ENCODE measurements at regions not wholly inside any gene's neighbourhood (a gene's known extent, or its start where the extent isn't known, plus 50 kb on each side); places are given as distances from the start of the nearest gene placed in this dataset.

DNA sequence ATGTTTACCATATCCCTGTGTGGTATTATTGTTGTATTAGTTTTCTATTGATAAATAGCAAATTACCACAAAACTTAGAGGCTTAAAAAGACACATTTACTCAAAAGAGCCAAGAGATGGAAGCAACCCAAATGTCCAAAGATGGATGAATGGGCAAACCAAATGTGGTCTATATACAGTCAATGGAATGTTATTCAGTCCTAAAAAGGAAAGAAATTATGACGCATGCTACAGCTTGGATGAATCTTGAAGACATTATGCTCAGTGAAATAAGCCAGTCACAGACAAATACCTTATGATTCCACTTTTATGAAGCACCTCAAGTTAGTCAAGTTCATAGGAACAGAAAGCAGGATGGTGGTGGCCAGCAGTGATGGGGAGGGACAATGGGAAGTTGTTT, 144.7 kb downstream of the QDPR start:
- WGBS: 100% methylated on average over 1 of the region's 1 CpG
- Histone ChIP-seq H3K4me1 (replicated peaks) (no peaks in the 10 kb centered on the region), H3K27me3 (replicated peaks; ENCODE audit: insufficient read depth) (no peaks in the 10 kb centered on the region), H3K27ac (no peak overlapping the region), H3K36me3 (no peaks in the 10 kb centered on the region), H3K4me3 (no peak overlapping the region), H3K9me3 (no peaks in the 10 kb centered on the region)
- DNase-seq (ENCODE audit: low spot score): no peak
- intact Hi-C loops (cut with DNase I): no loop called here
- TF ChIP-seq, protein P1, sequence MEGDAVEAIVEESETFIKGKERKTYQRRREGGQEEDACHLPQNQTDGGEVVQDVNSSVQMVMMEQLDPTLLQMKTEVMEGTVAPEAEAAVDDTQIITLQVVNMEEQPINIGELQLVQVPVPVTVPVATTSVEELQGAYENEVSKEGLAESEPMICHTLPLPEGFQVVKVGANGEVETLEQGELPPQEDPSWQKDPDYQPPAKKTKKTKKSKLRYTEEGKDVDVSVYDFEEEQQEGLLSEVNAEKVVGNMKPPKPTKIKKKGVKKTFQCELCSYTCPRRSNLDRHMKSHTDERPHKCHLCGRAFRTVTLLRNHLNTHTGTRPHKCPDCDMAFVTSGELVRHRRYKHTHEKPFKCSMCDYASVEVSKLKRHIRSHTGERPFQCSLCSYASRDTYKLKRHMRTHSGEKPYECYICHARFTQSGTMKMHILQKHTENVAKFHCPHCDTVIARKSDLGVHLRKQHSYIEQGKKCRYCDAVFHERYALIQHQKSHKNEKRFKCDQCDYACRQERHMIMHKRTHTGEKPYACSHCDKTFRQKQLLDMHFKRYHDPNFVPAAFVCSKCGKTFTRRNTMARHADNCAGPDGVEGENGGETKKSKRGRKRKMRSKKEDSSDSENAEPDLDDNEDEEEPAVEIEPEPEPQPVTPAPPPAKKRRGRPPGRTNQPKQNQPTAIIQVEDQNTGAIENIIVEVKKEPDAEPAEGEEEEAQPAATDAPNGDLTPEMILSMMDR (IDR thresholded peaks at IDR 0.05): no peak
- TF ChIP-seq POLR2AphosphoS5 (IDR thresholded peaks at IDR 0.05) (no peak), POLR2A (IDR thresholded peaks at IDR 0.05) (no peak)

DNA sequence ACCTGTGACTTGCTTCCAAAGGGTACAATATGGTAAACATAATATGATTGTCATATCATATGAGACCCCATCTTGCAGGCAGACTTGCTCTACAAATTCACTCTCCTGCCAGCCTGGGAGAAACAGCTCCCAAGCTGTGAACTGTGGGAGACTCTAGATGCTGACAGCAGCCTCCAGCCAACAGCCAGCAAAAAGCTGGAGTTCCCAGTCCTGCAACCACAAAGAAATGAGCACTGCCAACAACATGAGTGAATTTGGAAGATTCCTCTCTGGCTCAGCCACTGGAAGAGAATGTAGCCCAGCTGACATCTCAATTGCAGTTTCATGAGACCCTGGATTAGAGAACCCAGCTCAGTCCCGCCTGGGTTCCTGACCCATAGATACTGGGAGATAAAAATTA, 145.4 kb downstream of the QDPR start:
- H3K4me1 ChIP-seq (replicated peaks): no peaks in the 10 kb centered on the region
- no peaks in the 10 kb centered on the region for H3K36me3 ChIP-seq
- no peak overlapping the region for H3K27ac ChIP-seq
- WGBS: 47% methylated on average over 1 of the region's 1 CpG
- no peak for DNase-seq (ENCODE audit: low spot score)
- TF ChIP-seq POLR2AphosphoS5 (IDR thresholded peaks at IDR 0.05) (no peak), POLR2A (IDR thresholded peaks at IDR 0.05) (no peak)
- TF ChIP-seq, protein P1 (IDR thresholded peaks at IDR 0.05): no peak
- intact Hi-C loops (cut with DNase I): no loop called here
- no peaks in the 10 kb centered on the region for H3K27me3 ChIP-seq (replicated peaks; ENCODE audit: insufficient read depth)
- H3K9me3 ChIP-seq: no peaks in the 10 kb centered on the region
- H3K4me3 ChIP-seq: no peak overlapping the region

DNA sequence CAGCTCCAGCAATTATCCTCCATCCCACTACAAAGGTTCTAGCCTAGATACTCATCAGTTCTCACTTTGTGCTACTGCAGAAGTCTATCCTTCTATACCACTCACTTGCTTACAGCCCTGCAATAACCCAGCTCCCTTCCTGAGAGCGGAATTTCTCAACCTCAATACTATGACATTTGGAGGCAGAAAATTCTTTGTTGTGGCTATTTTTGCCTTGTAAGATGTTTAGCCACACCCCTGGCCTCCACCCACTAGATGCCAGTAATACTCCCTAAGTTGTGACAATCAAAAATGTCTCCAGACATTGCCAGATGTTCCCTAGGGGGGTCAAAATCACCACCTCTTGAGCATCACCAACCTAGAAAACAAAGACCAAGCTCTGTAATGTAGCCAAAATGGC, 149.5 kb downstream of the QDPR start:
- Histone ChIP-seq H3K36me3 (no peaks in the 10 kb centered on the region), H3K4me3 (no peak overlapping the region), H3K9me3 (no peaks in the 10 kb centered on the region), H3K4me1 (replicated peaks) (no peaks in the 10 kb centered on the region), H3K27ac (no peak overlapping the region), H3K27me3 (replicated peaks; ENCODE audit: insufficient read depth) (no peaks in the 10 kb centered on the region)
- WGBS: 97% methylated on average over 1 of the region's 1 CpG
- intact Hi-C loops (cut with DNase I): no loop called here
- DNase-seq (ENCODE audit: low spot score): no peak
- TF ChIP-seq POLR2A (IDR thresholded peaks at IDR 0.05): no peak
- TF ChIP-seq, protein P1 (IDR thresholded peaks at IDR 0.05): no peak
- TF ChIP-seq POLR2AphosphoS5 (IDR thresholded peaks at IDR 0.05): no peak

DNA sequence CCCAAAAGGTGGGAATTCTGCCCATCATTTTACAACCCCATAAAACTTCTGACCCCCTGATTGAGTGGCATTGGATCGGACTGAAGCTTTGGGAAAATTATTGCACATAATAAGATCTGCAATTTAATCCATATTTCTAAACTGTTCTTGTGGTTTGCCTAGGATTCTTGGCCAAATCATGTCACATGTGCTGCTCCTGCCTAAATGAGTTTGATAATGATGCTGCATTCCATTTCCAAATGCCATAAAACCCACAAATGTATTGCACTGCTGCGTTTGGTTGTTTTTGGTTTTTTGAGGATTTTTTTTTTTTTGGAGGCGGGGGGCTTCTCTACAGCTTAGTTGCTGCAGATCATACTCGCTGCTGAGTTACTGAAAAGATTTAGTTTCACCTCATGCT, 153.6 kb downstream of the QDPR start:
- no peaks in the 10 kb centered on the region for H3K4me1 ChIP-seq (replicated peaks)
- H3K36me3 ChIP-seq: no peaks in the 10 kb centered on the region
- no peak for TF ChIP-seq POLR2AphosphoS5 (IDR thresholded peaks at IDR 0.05)
- TF ChIP-seq POLR2A (IDR thresholded peaks at IDR 0.05): no peak
- H3K27me3 ChIP-seq (replicated peaks; ENCODE audit: insufficient read depth): no peaks in the 10 kb centered on the region
- intact Hi-C loops (cut with DNase I): no loop called here
- 86% methylated on average over 4 of the region's 4 CpGs for WGBS
- H3K9me3 ChIP-seq: no peaks in the 10 kb centered on the region
- no peak overlapping the region for H3K27ac ChIP-seq
- no peak overlapping the region for H3K4me3 ChIP-seq
- no peak for DNase-seq (ENCODE audit: low spot score)

DNA sequence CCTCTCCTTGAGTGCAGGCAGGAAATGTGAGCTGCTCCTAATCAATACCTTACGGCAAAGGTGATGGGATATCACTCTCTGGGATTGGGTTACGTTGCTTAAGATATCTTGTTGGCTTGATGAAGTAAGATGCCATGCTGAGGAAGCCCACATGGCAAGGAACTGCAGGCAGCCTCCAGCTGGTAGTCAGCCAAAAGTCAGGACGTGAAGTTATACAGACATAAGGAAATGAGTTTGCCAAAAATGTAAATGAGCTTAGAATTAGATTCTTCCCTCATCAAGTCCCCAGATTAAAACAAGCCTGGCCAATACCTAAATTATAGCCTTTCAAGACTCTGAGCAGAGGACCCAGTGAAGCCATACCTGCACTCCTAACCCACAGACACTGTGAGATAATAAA, 155.0 kb downstream of the QDPR start:
- no peaks in the 10 kb centered on the region for H3K27me3 ChIP-seq (replicated peaks; ENCODE audit: insufficient read depth)
- WGBS: 59% methylated on average over 3 of the region's 3 CpGs

More for the DNA sequence above, 155.0 kb downstream of the QDPR start:
- TF ChIP-seq, protein P1 (IDR thresholded peaks at IDR 0.05): no peak
- TF ChIP-seq POLR2A (IDR thresholded peaks at IDR 0.05) (no peak), POLR2AphosphoS5 (IDR thresholded peaks at IDR 0.05) (no peak)
- no peak for DNase-seq (ENCODE audit: low spot score)
- H3K9me3 ChIP-seq: no peaks in the 10 kb centered on the region
- no peaks in the 10 kb centered on the region for H3K4me1 ChIP-seq (replicated peaks)
- H3K27ac ChIP-seq: no peak overlapping the region
- no peak overlapping the region for H3K4me3 ChIP-seq
- intact Hi-C loops (cut with DNase I): no loop called here
- no peaks in the 10 kb centered on the region for H3K36me3 ChIP-seq

All from prostate gland (tissue), 2 donors.